ENCODE measurements at regions not wholly inside any gene's neighbourhood (a gene's known extent, or its start where the extent isn't known, plus 50 kb on each side); places are given as distances from the start of the nearest gene placed in this dataset.

GRCh38 chr11:111169367-111169766, 76.2 kb upstream of the POU2AF2 start:
- Histone ChIP-seq H3K36me3 (ENCODE audit: control insufficient read depth in 1 of 2, insufficient read depth in 2 of 2, low read length in 2 of 2) (no peaks in the 10 kb centered on the region), H3K4me2 (ENCODE audit: low read length) (no peak overlapping the region), H3K27ac (ENCODE audit: low read depth, low read length) (no peak overlapping the region), H2AFZ (ENCODE audit: low read depth, low read length, poor library complexity, severe bottlenecking) (no peak overlapping the region), H3K9ac (ENCODE audit: low read length) (no peak overlapping the region), H3K79me2 (ENCODE audit: insufficient read depth, low read length) (no peaks in the 10 kb centered on the region), H3K9me3 (ENCODE audit: control insufficient read depth in 1 of 2, insufficient read depth in 1 of 2, low read depth in 1 of 2, low read length in 2 of 2) (no peaks in the 10 kb centered on the region), H4K20me1 (ENCODE audit: insufficient read depth) (no peaks in the 10 kb centered on the region), H3K27me3 (ENCODE audit: insufficient read depth, low read length) (peaks cover 42% of the 10 kb centered on the region), H3K4me1 (ENCODE audit: control insufficient read depth in 1 of 2, insufficient read depth in 2 of 2, low read length in 2 of 2) (no peaks in the 10 kb centered on the region), H3K4me3 (replicated peaks in 1 of 2; ENCODE audit: low read depth in 1 of 2, low read length in 2 of 2) (no peak overlapping the region), H3K9me2 (ENCODE audit: insufficient read depth) (no peaks in the 10 kb centered on the region)
- TF ChIP-seq ZNF274 (IDR thresholded peaks at IDR 0.05; ENCODE audit: low read depth, low read length), result no peak
- TF ChIP-seq RAD21 (IDR thresholded peaks at IDR 0.05; ENCODE audit: low read depth), result no peak
- TF ChIP-seq POLR2A (IDR thresholded peaks at IDR 0.05; ENCODE audit: borderline replicate concordance, extremely low read depth, insufficient read depth, insufficient read length), result no peak
- TF ChIP-seq CTCF (IDR thresholded peaks at IDR 0.05 in 2 of 3, conservative IDR thresholded peaks at IDR 0.05 in 1 of 3; ENCODE audit: borderline replicate concordance in 1 of 3, insufficient read depth in 1 of 3, low read depth in 2 of 3, low read length in 2 of 3), result no peak
- TF ChIP-seq MAX (IDR thresholded peaks at IDR 0.05), result no peak
- no peak for TF ChIP-seq SP1 (IDR thresholded peaks at IDR 0.05; ENCODE audit: low read depth)
- TF ChIP-seq ZBTB33 (IDR thresholded peaks at IDR 0.05; ENCODE audit: extremely low read depth, insufficient replicate concordance, low read length), result no peak
- no peak for TF ChIP-seq ATF3 (IDR thresholded peaks at IDR 0.05)
- no peak for TF ChIP-seq EZH2 (IDR thresholded peaks at IDR 0.05)
- TF ChIP-seq SRF (IDR thresholded peaks at IDR 0.05; ENCODE audit: low read depth), result no peak
- TF ChIP-seq JUND (IDR thresholded peaks at IDR 0.05), result no peak
- RAD21 ChIA-PET (ENCODE audit: low non-redundant PET in 1 of 2, low total read pairs in 2 of 2, uncharacterized antibody in 2 of 2, unreplicated experiment in 2 of 2), result no interaction called here
- no TSS peak for BruUV-seq (replicated peaks)
- intact Hi-C loops (cut with micrococcal nuclease), result no loop called here
- ATAC-seq, result no peak
- CTCF ChIA-PET, result no interaction called here
- DNase-seq (ENCODE audit: low read depth, low spot score), result no peak
- POLR2A ChIA-PET, result no interaction called here
